Activated CD4-positive, alpha-beta T cell treated with anti-CD3 and anti-CD28 coated beads for 24 hours (primary cell): ENCODE measurements at regions not wholly inside any gene's neighbourhood (a gene's known extent, or its start where the extent isn't known, plus 50 kb on each side); places are given as distances from the start of the nearest gene placed in this dataset.

Experiments used
- DNase-seq, 2 donors: peaks; one replicate each; pipeline ENCODE4 v3.0.0-alpha.2; 2020; ENCODE audit warnings: low read depth in 2 of 2

DNA sequence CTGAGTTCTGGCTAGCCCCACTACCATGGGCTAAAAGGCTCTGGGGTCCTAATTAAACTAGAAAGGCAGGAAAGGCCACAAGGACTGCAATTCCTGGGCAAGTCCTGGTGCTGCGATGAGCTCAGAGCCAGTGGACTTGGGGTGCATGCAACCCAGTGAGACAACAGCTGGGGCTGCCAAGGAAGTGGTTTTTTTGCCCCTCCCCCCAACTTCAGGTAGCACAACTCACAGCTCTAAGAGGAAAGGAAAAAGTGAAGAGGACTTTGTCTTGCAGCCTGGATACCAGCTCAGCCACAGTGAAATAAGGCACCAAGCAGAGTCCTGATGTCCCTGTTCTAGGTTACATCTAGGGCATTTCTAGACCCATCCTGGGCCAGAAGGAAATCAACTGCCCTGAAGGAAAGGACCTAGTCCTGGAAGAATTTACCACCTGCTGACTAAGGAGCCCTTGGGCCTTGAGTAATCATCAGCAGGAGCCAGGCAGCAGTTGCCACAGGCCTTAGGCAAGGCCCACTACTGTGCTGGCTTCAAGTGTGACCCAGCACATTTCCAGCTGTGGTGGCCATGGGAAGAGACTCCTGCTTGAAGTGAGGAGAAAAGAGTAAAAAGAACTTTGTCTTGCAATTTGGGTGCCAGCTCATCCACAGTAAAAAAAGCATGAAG, 358.4 kb downstream of the BTBD3 start:
- DNase-seq = no peak

DNA sequence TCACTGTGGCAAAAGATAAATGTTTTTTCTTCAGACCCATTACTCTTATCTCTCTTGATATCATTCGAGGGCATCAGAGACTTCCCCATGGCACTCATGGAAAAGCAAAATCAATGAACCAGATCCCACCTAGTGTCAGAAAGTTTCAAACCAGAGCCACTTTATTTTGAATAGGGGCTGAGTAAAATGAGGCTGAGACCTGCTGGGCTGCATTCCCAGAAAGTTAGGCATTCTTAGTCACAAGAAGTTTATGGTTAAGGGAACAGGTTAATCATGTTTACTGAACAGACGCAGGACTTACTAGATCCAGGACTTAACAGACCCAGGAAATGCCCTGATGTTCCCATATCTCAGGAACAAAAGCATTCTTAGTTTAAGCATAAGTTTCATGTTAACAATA, 369.9 kb downstream of the BTBD3 start:
- DNase-seq = no peak

DNA sequence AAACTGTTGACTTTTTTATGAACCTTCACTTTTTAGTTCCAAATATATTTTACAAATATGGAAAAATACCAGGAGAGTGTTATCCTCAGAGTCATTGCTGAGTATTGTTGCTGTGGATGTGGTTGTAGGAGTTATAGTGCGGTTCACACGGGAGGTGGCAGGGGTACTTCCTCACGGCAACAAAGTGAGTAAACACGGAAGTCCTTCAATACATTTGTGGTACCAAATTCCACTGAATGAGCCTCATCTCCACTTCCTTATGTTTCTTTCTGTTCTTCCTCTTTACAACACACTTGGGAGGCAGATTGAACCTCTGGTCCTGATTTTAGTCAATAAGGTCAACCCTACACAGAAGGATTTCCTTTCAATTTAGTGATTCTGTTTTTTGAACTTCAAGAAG, 371.8 kb downstream of the BTBD3 start:
- no peak for DNase-seq

DNA sequence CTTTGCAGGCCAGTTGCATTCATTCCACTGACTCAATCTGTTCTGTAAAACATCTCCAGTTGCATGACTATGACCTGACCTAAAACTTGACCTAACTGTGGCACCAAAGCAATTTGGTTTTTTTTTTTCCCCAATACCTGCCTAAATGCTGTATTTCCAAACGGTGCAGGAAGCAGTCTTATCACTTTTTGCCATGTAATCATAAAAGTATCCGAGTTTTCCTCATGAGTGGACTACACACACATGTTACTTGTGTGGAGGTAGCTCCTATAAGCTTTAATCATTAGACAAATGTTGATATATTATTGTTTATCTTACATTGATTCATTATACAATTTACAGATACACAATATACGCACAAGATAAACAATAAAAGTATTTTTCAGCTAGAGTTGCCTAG, 373.7 kb downstream of the BTBD3 start:
- no peak for DNase-seq

DNA sequence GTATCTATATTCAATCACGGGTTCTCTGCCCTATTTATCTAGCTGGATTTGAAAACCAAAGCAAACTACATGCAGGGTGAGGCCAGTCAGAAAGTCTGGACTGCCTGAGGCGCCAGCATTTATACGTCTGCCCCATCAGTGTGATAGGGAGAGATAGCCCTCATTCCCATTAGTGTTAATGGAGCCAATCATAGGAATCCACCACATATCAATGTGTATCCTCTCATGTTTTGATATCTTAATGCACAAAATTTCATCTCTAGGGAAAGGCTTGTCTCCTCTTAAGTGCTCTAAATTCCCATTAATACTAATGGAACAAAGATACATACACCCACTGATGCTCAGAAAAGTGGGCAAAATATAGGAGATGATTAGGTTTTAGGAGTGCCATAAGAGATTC, 376.2 kb downstream of the BTBD3 start:
- DNase-seq = no peak

DNA sequence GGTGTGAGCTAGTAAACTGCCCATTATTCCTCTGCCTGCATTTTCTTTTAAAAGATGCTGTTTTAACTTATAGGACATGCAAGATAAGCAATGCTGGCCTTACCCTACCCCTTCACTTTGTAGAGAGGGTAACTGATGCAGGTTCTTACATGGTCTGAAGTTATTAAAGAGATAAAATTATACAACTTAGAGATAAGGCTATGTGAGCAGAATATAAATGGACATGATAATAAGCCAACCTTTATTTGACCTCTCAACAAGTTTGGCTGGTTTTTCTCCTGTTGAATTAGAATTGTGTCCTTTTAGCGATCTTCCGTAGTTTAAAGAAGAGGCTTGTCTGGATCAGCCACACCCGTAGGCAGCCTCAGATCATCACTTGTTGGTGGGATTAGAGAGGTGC, 377.0 kb downstream of the BTBD3 start:
- DNase-seq = no peak

DNA sequence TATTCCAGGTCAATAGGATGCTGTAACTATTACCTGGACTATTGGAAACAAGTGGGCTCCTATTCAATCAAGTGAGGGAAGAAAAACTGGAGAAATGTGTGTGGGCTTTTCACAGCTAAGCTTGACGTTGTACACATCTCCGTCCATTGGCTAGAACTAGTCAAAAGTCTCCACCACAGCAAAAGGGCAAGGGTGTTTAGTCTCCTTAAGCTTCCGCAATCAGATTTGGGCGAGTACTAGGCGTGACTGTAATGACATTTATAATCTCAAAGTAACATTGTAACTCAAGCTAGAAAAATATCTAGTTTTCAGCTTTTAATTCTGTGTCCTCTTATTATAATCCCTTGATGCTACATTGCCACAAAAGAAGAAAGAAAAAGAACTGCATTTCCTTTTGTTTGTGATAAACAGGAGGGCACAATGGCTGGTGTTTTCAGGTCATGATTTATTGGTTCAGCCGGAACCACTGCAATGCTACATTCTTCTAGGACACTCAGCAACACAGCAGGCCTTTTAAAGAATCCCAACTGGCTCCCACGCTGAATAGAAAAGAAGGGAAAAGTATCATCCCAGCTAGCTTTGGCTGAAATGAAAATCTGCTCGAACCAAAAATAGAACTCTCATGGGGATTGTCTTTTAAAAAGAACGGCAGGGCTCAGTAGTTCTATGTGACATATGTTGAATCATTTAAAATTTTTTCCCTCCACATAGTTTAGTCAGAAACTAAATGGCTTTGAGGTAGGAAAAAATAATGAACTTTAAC, 387.7 kb downstream of the BTBD3 start:
- no peak for DNase-seq

DNA sequence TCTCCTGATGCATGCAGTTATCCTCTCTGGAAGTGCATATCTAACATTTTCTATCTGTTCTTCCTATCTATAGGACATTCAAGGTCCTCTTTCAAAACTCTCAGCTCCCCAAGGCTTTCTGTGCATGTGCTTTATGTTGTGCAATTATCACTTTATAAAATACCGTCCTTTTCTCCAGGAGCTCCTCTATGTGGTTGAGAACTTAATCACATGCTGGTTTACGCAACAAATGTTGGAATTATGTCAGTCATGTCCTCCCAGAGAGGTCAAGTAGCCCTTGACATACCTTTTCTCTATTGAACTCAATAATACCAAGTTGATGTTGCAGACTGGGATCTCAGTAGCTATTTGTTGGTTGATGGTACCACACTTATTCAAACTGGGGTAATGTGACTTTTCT, 388.4 kb downstream of the BTBD3 start:
- DNase-seq = no peak

DNA sequence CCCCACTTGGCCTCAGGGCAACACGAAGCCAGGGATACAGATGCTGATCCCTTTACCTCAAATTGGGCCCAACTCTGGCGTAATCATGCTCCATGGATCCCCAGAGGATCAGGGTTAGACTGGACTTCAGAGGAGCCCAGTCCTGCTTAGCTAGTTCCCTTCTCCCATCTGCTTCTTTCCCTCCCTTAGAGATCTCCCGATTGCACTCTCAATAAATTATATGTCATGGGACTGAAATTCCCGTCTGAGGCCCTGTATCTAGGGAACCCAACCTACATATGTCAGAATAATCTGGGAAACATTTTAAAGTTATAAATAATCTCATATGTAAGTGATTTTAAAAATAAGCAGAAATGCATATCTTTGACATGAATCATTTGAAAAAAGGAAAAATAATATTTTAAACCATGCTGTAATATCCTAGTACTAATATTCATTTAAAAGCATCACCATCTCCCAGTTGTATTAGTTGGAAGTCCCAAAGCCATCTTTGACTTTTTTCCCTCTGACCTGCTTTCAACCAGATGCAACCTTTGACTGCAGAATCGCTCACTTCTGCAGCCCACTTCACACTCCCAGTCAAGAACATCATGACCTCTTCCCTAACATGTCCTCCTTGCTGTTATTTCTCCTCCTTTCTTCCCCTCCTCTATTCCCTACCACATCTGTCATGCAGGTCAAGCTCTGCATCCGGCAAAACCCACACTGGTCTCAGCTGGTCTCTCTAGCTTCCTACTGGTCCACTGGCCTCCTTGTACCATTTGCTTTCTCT, 393.6 kb downstream of the BTBD3 start:
- DNase-seq = no peak

DNA sequence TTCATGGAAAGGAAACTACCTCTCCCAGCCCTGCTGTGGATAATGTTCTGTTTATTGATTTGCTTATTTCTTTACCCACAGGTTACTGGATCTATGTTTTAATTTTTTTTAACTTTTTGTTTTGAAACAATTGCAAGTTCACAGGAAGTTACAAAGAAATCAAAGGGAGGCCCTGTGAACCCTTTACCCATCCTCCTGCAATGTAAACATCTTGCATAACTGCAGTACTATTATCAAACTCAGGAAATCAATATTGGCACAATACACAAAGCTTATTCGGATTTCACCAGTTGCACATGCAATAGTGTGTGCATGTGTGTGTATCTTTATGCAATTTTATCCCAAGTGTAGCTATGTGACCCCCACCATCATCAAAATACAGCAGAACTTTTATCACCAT, 398.0 kb downstream of the BTBD3 start:
- DNase-seq = no peak

DNA sequence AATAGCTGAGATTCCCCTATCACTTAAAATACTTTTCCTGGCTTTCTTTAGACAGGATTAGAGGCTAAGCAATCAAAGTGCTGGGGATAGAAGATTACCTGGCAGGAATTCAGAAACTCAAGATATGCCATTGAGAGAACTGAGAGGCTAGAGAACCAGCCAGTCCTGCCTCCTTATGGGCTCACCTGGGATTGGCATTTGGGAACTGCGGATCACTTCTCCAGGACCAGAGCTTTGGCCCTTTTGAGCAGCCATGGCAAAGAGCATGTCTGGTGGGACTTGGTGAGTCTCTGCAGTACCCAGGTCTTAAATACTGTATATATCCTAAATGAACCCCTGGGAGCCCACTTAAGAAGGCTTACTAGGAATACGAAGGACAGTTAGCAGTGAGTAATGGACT, 399.1 kb downstream of the BTBD3 start:
- DNase-seq = no peak

DNA sequence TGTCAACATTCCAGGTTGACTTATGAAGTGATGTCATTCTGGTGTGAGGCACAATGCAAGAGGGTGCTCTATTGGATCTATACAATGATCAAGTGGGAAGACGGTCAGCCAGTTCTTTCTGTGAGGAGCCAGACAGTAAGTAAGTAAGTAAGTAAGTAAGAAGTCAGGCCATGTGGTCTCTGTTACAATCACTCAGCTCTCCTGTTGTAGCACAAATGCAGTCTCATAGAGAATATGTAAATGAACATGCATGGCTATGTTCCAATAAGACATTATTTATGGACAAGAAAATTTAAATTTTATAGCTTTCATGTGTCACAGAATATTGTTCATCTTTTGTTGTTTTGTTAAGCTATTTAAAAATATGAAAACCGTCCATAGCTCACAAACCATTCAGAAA, 399.7 kb downstream of the BTBD3 start:
- no peak for DNase-seq

DNA sequence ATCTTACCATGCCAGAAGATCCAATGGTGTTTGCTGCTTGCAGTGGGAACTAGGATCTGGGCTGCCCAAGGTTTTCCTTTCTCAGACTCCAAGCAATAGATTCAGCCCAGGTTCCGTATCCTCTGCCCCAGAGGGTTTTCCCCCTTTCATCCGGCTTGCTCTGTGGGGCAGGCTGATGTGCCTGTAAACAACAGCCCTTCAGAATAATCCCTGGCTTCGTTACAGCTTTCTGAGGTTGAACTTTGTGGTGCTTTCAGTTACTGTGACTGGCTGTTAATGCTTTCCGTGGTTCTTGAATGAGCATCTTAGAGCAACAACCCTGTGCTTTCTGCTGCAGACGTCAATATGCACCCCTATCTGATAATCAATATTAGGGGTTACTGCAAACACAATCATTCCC, 400.4 kb downstream of the BTBD3 start:
- DNase-seq = no peak

DNA sequence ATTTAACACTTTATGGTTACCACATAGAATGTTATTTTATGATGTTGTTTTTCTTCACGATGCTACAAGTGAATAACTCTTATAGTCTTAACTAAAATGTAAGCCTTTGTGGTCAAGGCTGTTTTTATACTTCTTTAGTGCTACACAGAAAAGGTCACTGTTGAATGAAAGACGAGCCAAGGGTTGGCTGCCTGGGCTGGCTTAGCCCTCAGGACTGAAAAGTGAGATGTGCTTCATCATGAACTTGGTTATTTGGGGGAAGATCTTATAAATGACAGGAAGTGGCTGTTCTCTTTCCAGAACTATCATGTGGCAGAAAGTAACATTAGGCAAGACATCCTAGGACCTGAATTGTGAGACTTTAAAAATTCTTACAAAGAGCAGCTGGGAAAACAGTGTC, 404.0 kb downstream of the BTBD3 start:
- DNase-seq = no peak

DNA sequence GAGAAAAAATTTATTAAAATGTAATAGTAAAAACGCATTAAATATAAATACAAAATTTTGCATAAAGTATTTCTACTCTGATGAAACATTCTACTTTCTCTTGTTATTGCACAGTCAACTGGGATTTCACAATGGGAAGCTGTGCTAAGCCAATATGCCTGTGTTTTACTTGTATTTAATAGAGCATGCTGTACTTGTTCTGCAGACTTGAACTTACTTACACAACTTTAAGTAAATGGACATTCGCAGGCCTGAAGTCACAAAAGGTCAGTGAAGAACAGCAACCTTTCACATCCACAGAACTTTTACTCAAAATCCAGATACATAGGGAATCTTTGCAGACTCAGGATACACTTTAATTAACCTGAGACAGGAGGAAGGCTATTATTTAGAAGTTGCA, 409.5 kb downstream of the BTBD3 start:
- DNase-seq = no peak

DNA sequence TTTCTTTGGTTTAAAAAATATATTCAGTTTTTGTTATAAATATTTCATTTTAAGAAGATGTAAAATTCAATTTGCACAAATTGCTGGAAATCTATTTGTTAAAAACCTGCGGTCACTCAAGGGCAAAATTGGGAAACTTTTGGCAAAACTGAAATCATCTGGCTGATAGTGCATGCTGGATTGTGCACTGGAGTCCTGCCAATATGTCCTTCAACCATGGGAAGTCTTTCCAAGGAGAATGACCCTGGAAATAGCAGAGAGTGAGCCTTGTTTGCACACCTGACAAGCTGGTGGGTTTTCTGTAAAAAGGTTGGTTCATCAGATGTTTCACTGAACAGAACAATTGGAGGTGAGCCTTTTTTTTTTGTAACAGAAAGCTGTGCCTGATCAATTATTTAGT, 413.5 kb downstream of the BTBD3 start:
- DNase-seq = no peak

DNA sequence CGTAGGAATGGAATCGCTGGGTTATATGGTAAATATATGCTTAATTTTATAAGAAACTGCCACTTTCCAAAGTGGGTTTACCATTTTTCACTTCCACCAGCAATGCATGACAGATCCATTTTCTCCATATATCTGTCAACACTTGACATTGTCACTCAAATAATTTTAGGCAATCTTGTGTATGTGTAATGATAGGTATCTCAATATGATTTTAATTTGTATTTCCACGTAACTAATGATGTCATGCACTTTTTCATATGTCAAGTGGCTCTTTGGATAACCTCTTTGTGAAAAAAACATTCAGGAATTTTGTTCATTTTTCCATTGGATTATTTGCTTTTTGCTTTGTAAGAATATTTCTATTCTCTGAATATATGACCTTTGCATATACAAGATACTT, 419.9 kb downstream of the BTBD3 start:
- no peak for DNase-seq

DNA sequence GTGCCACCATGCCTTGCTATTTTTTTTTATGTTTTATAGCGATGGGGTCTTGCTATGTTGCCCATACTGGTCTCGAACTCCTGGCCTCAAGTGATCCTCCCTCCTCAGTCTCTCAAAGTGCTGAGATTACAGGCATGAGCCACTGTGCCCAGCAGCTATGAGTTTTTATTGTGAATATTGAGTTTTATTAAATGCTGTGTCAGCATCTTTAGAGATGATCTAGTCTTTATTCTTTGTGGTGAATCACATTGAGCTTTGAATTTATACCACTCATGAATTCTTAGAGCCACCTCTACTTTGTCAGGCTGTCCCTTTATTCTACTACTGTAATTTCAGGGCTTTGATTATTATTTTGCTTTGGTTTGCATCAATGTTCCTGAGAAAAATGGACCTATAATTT, 428.3 kb downstream of the BTBD3 start:
- DNase-seq = no peak

DNA sequence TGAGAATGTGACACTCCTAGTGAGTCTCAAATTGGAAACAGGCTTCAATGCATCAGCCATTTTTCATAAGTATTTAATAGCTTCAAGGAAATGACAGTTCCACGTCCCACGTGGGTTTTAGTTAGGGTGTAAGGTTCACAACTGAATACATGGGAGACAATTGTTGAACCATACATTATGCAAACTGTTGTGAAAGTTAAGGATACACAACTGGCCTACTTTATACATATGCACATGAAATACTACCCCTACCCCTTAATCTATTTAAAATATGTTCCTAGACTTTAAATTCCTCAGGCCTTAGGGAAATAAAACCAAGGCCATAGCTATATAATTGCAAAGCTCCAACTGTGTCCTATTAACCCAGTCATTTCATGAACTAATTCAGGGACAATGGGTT, 436.1 kb downstream of the BTBD3 start:
- DNase-seq = no peak

DNA sequence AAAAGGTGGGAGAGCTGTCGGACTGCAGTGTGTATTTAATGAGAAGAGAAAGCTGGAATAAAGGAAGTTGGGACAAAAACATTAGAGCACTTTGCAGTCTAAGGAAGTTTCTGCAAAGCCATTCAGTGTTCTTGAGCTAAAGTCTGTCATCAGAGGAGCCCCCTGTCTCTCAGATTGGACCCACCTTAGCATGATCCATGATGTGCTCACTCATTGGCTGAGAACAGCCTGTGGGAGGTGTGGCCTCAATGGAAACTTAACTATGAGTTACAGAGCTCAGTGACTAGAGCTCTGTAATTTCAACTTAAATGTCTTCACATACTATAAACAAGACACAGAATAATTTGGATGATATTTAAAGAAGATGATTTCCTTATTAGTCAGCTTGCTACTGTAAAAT, 437.0 kb downstream of the BTBD3 start:
- no peak for DNase-seq

DNA sequence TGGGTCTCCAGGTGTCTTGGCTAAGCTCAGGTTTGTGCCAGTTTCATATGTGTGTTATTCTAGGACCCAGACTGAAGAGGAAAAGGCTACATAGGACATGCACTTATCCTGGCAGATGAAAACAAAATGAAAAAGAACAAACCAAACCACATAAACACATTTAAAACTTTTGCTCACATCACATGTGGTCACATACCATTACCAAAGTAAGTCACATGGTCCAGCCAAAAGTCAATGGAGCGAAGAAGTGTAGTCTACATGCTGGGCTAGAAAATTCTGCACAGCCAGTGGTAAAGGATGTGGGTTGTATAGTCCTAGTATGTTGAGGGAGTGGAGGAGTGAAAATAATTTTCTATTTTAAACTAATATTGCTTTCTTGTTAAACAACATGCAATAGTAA, 437.5 kb downstream of the BTBD3 start:
- no peak for DNase-seq

DNA sequence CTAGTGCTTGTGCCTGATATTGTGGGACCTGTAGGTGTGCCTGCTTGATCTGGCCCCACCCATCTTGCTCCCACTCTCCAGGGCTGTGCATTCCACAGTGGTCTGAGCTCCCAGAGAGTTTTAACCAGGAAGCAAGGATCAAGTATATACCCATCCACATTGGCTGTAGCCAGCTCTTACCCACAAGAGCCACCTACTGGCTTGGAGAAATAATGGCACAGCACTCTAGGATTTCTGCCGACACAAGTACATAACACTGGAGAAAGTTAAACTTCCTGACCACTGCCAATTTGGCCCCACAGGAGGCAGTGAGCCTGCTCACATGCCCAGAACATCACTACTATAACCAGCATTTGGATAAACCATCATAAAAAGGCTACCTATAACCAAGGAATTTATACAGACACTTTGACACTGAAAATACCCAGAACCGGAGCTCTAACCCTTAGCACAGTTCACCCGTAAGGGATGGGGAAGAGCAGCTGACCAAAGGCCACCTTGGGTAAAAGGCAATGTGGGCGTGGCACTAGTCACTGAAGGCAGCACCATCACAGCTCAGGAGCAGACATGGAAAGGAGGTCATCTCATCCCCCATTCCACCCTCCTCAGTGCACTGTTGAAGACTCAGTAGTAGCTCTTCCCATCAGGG, 440.4 kb downstream of the BTBD3 start:
- no peak for DNase-seq

DNA sequence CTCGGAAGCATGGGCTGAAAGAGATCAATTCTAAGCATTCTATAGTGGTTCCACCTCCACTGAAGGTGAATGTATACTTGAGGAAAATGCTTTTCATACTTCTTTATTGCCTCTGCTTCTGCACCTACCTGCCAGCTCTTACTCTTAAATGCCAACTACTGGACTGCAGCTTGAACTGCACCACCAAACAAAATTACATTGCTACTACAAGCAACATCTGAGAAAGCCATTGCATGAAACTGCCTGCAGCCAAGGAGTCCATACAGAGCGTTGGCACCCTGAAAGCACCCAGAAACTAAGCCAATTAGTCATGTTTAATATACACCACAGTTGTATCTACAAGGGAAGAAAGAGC, 440.9 kb downstream of the BTBD3 start:
- no peak for DNase-seq
